ENCODE measurements at regions not wholly inside any gene's neighbourhood (a gene's known extent, or its start where the extent isn't known, plus 50 kb on each side); places are given as distances from the start of the nearest gene placed in this dataset.

DNA sequence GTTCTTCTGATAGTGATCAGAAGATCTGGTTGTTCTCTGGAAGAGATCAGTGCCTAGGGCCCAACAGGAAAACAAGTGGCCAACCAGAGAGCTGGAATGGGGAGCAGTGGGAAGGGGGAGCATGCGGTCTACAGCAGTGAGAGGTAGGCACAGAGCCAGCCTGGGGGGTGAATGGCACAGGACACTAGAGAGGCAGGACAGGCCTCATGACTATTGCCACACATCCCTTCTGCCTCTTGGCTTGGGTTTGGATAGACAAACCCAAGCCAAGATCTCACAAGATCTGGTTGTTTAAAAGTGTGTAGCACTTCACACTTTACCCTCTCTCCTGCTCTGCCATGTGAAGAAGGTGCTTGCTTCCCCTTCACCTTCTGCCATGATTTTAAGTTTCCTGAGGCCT is 224.4 kb downstream of the ARHGAP12 start:
- no peak overlapping the region for H3K27ac ChIP-seq
- TF ChIP-seq, protein P1, sequence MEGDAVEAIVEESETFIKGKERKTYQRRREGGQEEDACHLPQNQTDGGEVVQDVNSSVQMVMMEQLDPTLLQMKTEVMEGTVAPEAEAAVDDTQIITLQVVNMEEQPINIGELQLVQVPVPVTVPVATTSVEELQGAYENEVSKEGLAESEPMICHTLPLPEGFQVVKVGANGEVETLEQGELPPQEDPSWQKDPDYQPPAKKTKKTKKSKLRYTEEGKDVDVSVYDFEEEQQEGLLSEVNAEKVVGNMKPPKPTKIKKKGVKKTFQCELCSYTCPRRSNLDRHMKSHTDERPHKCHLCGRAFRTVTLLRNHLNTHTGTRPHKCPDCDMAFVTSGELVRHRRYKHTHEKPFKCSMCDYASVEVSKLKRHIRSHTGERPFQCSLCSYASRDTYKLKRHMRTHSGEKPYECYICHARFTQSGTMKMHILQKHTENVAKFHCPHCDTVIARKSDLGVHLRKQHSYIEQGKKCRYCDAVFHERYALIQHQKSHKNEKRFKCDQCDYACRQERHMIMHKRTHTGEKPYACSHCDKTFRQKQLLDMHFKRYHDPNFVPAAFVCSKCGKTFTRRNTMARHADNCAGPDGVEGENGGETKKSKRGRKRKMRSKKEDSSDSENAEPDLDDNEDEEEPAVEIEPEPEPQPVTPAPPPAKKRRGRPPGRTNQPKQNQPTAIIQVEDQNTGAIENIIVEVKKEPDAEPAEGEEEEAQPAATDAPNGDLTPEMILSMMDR (IDR thresholded peaks at IDR 0.05): no peak
- no peak for TF ChIP-seq ZFX (IDR thresholded peaks at IDR 0.05; ENCODE audit: borderline replicate concordance)

DNA sequence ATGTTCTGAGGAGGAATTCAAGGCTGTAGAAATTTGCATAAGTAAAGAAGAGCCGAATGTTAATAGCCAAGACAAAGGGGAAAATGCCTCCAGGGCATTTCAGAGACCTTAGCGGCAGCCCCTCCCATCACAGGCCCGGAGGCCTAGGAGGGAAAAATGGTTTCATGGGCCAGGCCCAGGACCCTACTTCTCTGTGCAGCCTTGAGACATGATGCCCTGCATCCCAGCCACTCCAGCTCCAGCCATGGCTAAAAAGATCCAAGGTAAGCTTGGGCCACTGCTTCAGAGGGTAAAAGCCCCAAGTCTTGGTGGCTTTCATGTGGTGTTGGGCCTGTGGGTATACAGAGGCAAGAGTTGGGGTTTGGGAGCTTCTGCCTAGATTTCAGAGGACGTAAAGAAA is 225.7 kb downstream of the ARHGAP12 start:
- no peak for TF ChIP-seq ZFX (IDR thresholded peaks at IDR 0.05; ENCODE audit: borderline replicate concordance)
- TF ChIP-seq, protein P1 (IDR thresholded peaks at IDR 0.05): no peak
- H3K27ac ChIP-seq: no peak overlapping the region

DNA sequence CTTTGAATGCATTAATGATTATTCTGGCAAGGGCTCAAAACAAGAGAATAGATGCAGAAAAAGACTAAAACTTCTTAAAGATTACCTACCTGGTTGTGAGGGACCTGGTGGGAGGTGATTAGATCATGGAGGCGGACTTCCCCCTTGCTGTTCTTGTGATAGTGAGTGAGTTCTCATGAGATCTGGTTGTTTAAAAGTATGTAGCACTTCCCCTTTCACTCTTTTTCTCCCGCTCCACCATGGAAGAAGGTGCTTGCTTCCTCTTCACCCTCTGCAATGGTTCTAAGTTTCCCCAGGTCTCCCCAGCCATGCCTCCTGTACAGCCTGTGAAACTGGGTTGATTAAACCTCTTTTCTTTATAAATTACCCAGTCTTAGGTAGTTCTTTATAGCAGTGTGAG is 226.6 kb downstream of the ARHGAP12 start:
- TF ChIP-seq, protein P1 (IDR thresholded peaks at IDR 0.05): no peak
- no peak for TF ChIP-seq ZFX (IDR thresholded peaks at IDR 0.05; ENCODE audit: borderline replicate concordance)
- no peak overlapping the region for H3K27ac ChIP-seq

DNA sequence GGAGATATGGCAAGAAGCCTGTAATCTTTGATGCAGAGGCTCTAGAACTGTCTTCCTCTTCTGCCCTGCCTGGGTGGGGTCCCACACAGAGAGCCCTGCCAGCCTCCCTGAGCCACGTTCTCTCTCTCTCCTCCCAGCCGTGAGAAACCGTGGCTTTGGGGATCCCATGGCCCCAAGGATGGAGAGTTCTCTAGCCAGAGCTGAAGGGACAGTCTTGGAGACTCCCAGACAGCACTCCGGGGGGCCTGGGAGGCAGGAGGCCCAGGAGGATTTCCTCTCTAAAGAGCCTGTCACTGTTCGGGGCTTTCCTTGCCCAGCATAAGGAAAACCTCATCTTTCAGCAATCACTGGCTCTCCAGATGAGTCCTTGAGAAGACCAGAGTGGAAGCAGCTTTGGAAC is 227.1 kb downstream of the ARHGAP12 start:
- no peak for TF ChIP-seq ZFX (IDR thresholded peaks at IDR 0.05; ENCODE audit: borderline replicate concordance)
- no peak overlapping the region for H3K27ac ChIP-seq

DNA sequence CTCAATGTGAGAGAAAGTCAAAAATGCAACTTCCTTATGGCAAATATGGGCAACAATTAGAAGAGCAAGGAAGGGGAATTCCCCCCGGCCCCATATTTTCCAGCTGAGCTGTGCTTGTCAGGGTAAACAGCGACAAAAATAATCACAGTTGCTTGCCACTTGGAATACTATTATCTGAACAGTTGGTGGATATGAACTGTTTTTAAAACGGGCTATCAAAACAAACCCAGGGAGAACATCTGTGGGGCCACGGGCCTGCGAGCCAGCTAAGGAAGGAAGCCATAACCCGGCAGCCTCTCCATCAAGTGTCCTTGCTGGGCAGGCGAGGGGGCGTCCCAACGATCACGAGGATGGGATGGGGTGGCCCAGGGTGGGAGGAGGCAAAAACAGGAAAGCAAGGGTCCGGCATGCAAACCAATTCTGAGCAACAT is 228.4 kb downstream of the ARHGAP12 start:
- TF ChIP-seq ZFX (IDR thresholded peaks at IDR 0.05; ENCODE audit: borderline replicate concordance): no peak
- TF ChIP-seq, protein P1 (IDR thresholded peaks at IDR 0.05): no peak
- no peak overlapping the region for H3K27ac ChIP-seq

DNA sequence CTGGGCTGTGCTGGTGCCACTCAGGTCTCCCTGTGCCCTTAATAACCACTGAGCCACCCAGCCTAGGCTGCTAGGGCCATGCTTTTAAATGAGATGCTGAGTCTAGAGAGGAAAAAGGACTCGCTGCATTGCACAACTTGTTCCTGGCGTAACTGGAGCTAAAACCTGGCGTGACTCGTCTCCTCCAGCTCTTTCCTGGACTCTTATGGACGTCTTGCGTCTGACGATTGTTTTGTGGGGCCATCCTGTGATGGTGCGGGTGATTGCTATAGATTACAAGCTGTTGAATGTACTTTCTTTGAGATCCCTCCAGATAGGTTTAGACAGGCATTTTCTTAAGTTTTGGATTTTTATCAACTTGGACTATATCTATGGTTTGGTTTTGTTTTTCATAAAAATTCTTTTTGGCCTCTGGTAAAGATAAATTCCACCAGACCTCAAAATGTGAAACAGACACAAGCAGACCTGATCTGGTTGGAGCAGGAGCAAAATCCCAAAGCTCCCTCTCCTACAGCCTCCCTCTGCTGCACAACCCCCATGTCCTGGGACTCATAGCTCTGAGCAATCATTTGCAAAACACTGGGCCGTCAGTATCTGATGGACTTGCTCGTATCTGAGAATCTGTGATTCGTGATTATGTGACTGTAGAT is 230.3 kb downstream of the ARHGAP12 start:
- no peak overlapping the region for H3K27ac ChIP-seq
- TF ChIP-seq, protein P1 (IDR thresholded peaks at IDR 0.05): no peak
- no peak for TF ChIP-seq ZFX (IDR thresholded peaks at IDR 0.05; ENCODE audit: borderline replicate concordance)

DNA sequence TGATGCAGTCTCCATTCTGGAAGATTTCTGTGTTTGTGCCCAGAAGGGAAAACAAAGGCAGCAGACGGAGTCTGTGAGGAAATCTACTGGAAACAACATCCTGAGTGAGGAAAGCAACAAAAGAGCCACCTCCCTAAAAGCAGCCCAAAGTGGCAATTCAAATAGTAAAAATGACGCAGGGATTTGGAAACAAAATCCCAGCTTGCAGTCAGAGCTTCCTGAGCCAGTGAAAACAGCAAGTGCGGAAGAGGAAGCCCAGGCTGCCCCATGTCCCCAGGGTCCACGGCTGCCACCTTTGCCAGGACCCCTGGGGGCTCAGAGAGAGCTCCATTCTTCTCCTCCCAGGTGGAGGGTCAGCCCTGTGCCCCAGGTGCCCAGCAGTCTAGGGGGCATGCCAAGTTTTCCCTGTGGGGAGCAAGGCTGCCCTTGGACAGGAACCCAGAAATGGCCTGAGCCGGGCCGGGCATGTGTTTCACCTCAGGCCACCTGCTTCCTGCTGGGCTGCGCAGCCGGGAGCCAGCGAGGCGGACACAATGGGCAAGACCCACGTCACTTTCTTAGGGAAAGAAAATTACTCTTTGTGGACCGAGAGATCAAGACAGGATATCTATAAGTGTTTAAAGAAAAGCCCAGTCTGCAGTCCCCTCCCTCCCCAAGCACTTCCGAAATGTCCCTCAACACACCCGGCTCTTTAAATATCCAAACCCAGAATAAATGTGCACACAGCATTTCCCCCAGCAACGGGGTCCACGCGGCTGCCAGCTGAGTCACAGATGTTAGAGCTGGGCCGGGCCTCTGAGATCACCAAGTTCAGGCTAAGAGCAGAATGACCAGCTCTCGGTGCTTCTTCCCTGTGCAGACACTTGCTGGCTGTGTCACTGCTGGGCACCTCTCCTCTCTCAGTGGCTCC is 231.1 kb downstream of the ARHGAP12 start:
- no peak overlapping the region for H3K27ac ChIP-seq
- TF ChIP-seq ZFX (IDR thresholded peaks at IDR 0.05; ENCODE audit: borderline replicate concordance): no peak
- TF ChIP-seq, protein P1 (IDR thresholded peaks at IDR 0.05): no peak
